BLaER1 treated with 17β-estradiol and CSF1 and Interleukin-3, amounts not matched to agents 10 nM and 100 nM (cell line): ENCODE measurements at regions not wholly inside any gene's neighbourhood (a gene's known extent, or its start where the extent isn't known, plus 50 kb on each side); places are given as distances from the start of the nearest gene placed in this dataset.
"Not testable (repeated sequence)": the region's sequence is repeated elsewhere in the genome, so short reads cannot be mapped to it uniquely, and the experiment has no call there.

Source experiments
- H3K27ac ChIP-seq, 11 experiments: shearing (Covaris generic); formaldehyde crosslinking; 2 replicates each; pipeline ENCODE4 v1.8.1; 2022
- H3K27me3 ChIP-seq, 11 experiments: shearing (Covaris generic); formaldehyde crosslinking; 2 replicates each; pipeline ENCODE4 v1.8.1; 2022
- H3K36me3 ChIP-seq, 11 experiments: shearing (Covaris generic); formaldehyde crosslinking; 2 replicates each; pipeline ENCODE4 v1.8.1; 2022
- H3K4me1 ChIP-seq, 10 experiments: shearing (Covaris generic); formaldehyde crosslinking; 2 replicates each; pipeline ENCODE4 v1.8.1; 2022
- H3K4me2 ChIP-seq, 11 experiments: shearing (Covaris generic); formaldehyde crosslinking; 2 replicates each; pipeline ENCODE4 v1.8.1; 2022
- H3K4me3 ChIP-seq, 10 experiments: shearing (Covaris generic); formaldehyde crosslinking; 2 replicates each; pipeline ENCODE4 v1.8.1; 2022
- H3K9ac ChIP-seq, 11 experiments: shearing (Covaris generic); formaldehyde crosslinking; 2 replicates each; pipeline ENCODE4 v1.8.1; 2022
- H3K9me3 ChIP-seq, 11 experiments: shearing (Covaris generic); formaldehyde crosslinking; replicated peaks in 1 of 11; 2 replicates each; pipeline ENCODE4 v1.8.1; 2022
- H4K20me1 ChIP-seq, 11 experiments: shearing (Covaris generic); formaldehyde crosslinking; 2 replicates each; pipeline ENCODE4 v1.8.1; 2022
- Cebpa-rat ChIP-seq, 11 experiments: shearing (Covaris generic); IDR thresholded peaks; 2 replicates each; pipeline ENCODE4 v1.8.1; 2022

- Histone ChIP-seq H3K27ac (no peak overlapping the region), H3K4me3 (no peak overlapping the region), H4K20me1 (no peaks in the 10 kb centered on the region), H3K36me3 (no peaks in the 10 kb centered on the region), H3K9me3 (no peaks in the 10 kb centered on the region), H3K9ac (no peak overlapping the region), H3K4me1 (peaks cover 0 to 16% (median 4%) of the 10 kb centered on the region in 10 experiments; a peak in 7 of 20 replicates), H3K27me3 (no peaks in the 10 kb centered on the region), H3K4me2 (no peak overlapping the region)
- TF ChIP-seq Cebpa-rat (IDR thresholded peaks at IDR 0.05) = no peak
These were observed 226.5 kb downstream of the NEBL start for GRCh38 chr10:20670579-20670978.

DNA sequence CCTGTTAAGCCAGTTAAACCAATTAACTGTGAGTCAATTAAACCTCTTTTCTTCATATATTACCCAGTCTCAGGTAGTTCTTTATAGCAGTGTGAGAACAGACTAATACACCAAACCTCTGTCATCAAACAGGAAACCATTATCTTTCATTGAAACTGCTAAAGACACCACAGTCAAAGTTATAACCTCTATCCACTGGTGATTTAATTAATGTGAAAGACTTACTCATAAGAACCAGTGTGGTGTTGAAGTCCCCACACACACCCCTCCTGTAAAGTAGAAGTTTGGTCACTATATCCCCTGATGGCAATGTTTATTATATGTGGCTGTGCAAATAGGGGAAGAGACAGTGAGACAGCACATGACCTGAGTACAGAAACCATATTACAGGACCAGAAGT is 228.1 kb downstream of the NEBL start:
- H3K4me1 ChIP-seq = peaks cover 0 to 11% (median 4%) of the 10 kb centered on the region in 10 experiments; a peak in 7 of 20 replicates
- no peak overlapping the region for H3K9ac ChIP-seq
- no peaks in the 10 kb centered on the region for H3K27me3 ChIP-seq
- no peak for TF ChIP-seq Cebpa-rat (IDR thresholded peaks at IDR 0.05)
- H3K36me3 ChIP-seq = no peaks in the 10 kb centered on the region
- H3K4me2 ChIP-seq = no peak overlapping the region
- no peak overlapping the region for H3K27ac ChIP-seq
- H3K4me3 ChIP-seq = no peak overlapping the region
- no peaks in the 10 kb centered on the region for H4K20me1 ChIP-seq
- no peaks in the 10 kb centered on the region for H3K9me3 ChIP-seq

DNA sequence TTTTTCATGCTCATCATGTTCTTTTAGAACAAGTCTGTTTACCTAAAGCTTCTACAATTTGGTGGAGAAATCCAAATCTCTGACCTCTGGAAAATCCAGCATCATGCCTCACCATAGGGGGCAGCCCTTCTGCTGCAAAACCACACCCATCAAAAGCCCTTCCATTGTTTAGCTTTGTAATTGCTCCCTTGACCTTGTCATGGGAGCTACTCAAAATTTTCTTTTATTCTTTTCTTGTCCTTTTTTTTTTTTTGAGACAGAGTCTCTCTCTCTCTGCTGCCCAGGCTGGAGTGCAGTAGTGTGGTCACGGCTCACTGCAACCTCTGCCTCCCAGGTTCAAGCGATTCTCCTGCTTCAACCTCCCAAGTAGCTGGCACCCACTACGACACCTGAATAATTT is 234.4 kb downstream of the NEBL start:
- no peaks in the 10 kb centered on the region for H3K4me1 ChIP-seq
- no peaks in the 10 kb centered on the region for H3K9me3 ChIP-seq
- no peak overlapping the region for H3K4me2 ChIP-seq
- no peaks in the 10 kb centered on the region for H3K27me3 ChIP-seq
- no peak overlapping the region for H3K27ac ChIP-seq
- no peak overlapping the region for H3K9ac ChIP-seq
- no peaks in the 10 kb centered on the region for H4K20me1 ChIP-seq
- TF ChIP-seq Cebpa-rat (IDR thresholded peaks at IDR 0.05) = no peak
- H3K36me3 ChIP-seq = no peaks in the 10 kb centered on the region
- no peak overlapping the region for H3K4me3 ChIP-seq

DNA sequence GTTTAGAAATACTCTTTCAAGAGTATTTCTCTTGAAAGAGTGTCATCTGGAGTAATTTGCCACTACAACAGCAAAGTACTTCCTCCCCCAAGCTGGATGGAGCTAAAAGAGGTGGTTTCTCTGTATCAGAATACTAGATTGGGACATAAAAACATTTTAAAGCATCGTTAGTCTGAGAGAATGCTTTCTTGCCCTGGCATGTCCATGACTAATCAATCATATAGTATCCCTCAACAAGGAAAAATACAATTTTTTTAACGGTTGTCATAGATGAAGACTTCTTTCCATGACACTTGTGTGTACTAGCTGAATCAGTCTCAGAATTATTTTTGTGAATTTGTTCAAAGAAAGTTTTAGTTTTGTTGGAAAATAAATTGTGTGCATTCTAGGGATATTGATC is 237.9 kb downstream of the NEBL start:
- no peaks in the 10 kb centered on the region for H3K9me3 ChIP-seq
- no peak overlapping the region for H3K4me3 ChIP-seq
- no peak overlapping the region for H3K9ac ChIP-seq
- H3K4me1 ChIP-seq = no peaks in the 10 kb centered on the region
- no peaks in the 10 kb centered on the region for H3K27me3 ChIP-seq
- no peak for TF ChIP-seq Cebpa-rat (IDR thresholded peaks at IDR 0.05)
- no peaks in the 10 kb centered on the region for H4K20me1 ChIP-seq
- H3K36me3 ChIP-seq = no peaks in the 10 kb centered on the region
- H3K27ac ChIP-seq = no peak overlapping the region
- no peak overlapping the region for H3K4me2 ChIP-seq

- Histone ChIP-seq H3K27me3 (no peaks in the 10 kb centered on the region), H3K9ac (no peak overlapping the region), H4K20me1 (no peaks in the 10 kb centered on the region), H3K4me2 (no peak overlapping the region), H3K4me1 (no peaks in the 10 kb centered on the region), H3K4me3 (no peak overlapping the region), H3K27ac (no peak overlapping the region), H3K36me3 (no peaks in the 10 kb centered on the region), H3K9me3 (no peaks in the 10 kb centered on the region)
- no peak for TF ChIP-seq Cebpa-rat (IDR thresholded peaks at IDR 0.05)
These were observed 239.0 kb downstream of the NEBL start for GRCh38 chr10:20658158-20658557.

DNA sequence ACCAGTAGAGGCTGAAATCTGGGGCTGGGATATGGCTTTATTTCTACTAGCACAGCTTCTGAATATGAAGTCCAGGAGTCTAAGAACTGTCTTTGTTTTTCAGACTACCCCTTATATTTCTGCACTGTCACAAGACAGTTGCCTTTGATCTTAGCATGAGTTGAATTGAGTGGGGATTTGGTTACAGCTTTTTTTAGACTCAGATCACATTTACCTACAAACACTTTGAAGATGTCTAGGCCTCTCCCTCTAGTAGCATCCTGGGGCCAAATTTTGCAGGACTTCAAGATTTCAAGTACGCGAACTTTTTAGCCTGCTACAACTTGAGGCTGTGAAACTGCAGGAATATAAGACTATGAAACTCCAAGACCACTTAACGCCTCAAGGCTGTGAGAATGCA is 240.2 kb downstream of the NEBL start:
- TF ChIP-seq Cebpa-rat (IDR thresholded peaks at IDR 0.05) = no peak
- Histone ChIP-seq H3K27ac (no peak overlapping the region), H3K4me1 (no peaks in the 10 kb centered on the region), H3K9ac (no peak overlapping the region), H3K4me3 (no peak overlapping the region), H3K4me2 (no peak overlapping the region), H3K9me3 (0 out of 22 replicates have a peak, but pooled peaks cover 0 to 6% (median 0%) of the 10 kb centered on the region in 11 experiments), H4K20me1 (no peaks in the 10 kb centered on the region), H3K27me3 (no peaks in the 10 kb centered on the region), H3K36me3 (no peaks in the 10 kb centered on the region)

- H3K4me2 ChIP-seq, H3K4me3 ChIP-seq, H3K4me1 ChIP-seq, H3K27me3 ChIP-seq, H3K9ac ChIP-seq, H3K27ac ChIP-seq, H3K9me3 ChIP-seq, H3K36me3 ChIP-seq, H4K20me1 ChIP-seq: not testable (repeated sequence)
These were observed 244.7 kb downstream of the NEBL start for GRCh38 chr10:20652424-20652823.

DNA sequence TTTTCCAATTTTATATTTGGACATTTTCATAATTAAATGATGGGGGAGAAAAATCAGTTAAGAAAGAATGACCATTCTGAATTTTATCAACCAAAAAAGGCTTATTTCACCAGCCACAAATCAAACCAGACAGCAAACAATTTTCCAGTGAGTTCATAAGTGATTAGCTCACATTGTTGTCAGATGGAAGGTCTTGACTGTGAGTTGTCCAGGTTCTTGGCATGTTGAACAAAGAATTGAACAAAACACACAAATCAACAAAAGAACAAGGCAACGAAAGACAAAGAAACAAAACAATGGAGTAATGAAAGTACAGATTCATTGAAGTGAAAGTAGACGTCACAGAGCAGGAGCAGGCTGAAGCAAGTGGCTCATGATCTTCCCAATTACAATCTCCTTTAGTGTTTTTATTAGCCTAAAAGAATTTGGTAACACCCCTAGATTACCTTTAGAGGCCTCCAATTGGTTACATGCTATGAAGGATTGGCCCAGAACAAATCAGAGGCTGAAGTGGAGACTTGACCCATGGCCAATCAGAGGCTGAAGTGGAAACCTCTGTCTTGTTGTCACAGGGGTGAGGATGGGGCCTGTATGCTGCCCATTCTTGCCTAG is 248.7 kb downstream of the NEBL start:
- Histone ChIP-seq H3K9ac (no peak overlapping the region), H3K27me3 (no peaks in the 10 kb centered on the region), H4K20me1 (no peaks in the 10 kb centered on the region), H3K9me3 (0 out of 22 replicates have a peak, but pooled peaks cover 0 to 6% (median 0%) of the 10 kb centered on the region in 11 experiments), H3K4me1 (no peaks in the 10 kb centered on the region), H3K4me3 (no peak overlapping the region), H3K27ac (no peak overlapping the region), H3K4me2 (no peak overlapping the region), H3K36me3 (no peaks in the 10 kb centered on the region)
- no peak for TF ChIP-seq Cebpa-rat (IDR thresholded peaks at IDR 0.05)

DNA sequence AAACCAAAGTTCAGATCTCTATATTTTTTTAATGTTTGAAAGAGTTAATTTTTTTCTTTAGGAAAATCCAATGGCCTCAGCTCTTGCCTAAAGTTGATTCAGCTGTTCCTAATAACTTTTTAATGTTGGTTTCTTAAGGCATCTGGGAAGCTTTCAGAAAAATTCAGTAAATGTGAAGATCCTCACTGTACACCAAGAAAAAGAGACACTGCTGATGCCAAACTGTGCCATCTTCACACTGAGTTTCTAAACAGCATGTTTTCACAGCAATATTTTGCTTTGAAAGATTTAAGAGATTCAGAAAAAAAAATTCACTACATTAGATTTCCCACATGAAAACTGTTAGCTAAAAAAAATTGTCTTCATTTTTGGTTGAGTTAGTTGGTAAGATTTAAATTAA is 249.4 kb downstream of the NEBL start:
- Histone ChIP-seq H3K9ac (no peak overlapping the region), H3K9me3 (0 out of 22 replicates have a peak, but pooled peaks cover 0 to 6% (median 0%) of the 10 kb centered on the region in 11 experiments), H4K20me1 (no peaks in the 10 kb centered on the region), H3K4me2 (no peak overlapping the region), H3K36me3 (no peaks in the 10 kb centered on the region), H3K27me3 (no peaks in the 10 kb centered on the region), H3K4me1 (no peaks in the 10 kb centered on the region), H3K27ac (no peak overlapping the region), H3K4me3 (no peak overlapping the region)
- TF ChIP-seq Cebpa-rat (IDR thresholded peaks at IDR 0.05) = no peak

- Histone ChIP-seq H3K4me3 (no peak overlapping the region), H4K20me1 (no peaks in the 10 kb centered on the region), H3K4me2 (no peak overlapping the region), H3K9me3 (no peaks in the 10 kb centered on the region), H3K27ac (no peak overlapping the region), H3K27me3 (no peaks in the 10 kb centered on the region), H3K36me3 (no peaks in the 10 kb centered on the region), H3K9ac (no peak overlapping the region), H3K4me1 (no peaks in the 10 kb centered on the region)
- no peak for TF ChIP-seq Cebpa-rat (IDR thresholded peaks at IDR 0.05)
These were observed 252.7 kb downstream of the NEBL start for GRCh38 chr10:20644421-20644820.
